Natural killer cell treated with Interleukin-12 subunit alpha and Interleukin-12 subunit beta and Interleukin-15 and Interleukin-18, amount 100 ng/mL, for 72 hours (primary cell): ENCODE measurements at regions not wholly inside any gene's neighbourhood (a gene's known extent, or its start where the extent isn't known, plus 50 kb on each side); places are given as distances from the start of the nearest gene placed in this dataset.

Source experiments
- ATAC-seq, 2 donors: fragments of 150-1000 bp; cut with Tn5 transposase in 1 of 2; sonication (Bioruptor Pico), chemical (Tn5 transposase) in 1 of 2; 2 replicates each; pipeline ENCODE4 v1.10.0; 2021
- DNase-seq: peaks from one replicate; pipeline ENCODE4 v3.0.0; 2022; ENCODE audit warnings: low spot score
- H3K27ac Mint-ChIP-seq, 2 donors: 1 replicate in 1 of 2; 2 replicates in 1 of 2; pipeline ENCODE4 v1.8.0; 2022; ENCODE audit warnings: mixed read lengths in 2 of 2, mild to moderate bottlenecking in 1 of 2, moderate library complexity in 1 of 2
- H3K27me3 Mint-ChIP-seq, 2 donors: 1 replicate in 1 of 2; 2 replicates in 1 of 2; pipeline ENCODE4 v1.8.0; 2022; ENCODE audit warnings: mixed read lengths in 2 of 2
- H3K36me3 Mint-ChIP-seq: one replicate; pipeline ENCODE4 v1.8.0; 2022; ENCODE audit warnings: mixed read lengths
- H3K4me1 Mint-ChIP-seq, 2 donors: 1 replicate in 1 of 2; 2 replicates in 1 of 2; pipeline ENCODE4 v1.8.0; 2022; ENCODE audit warnings: low read depth in 2 of 2, mixed read lengths in 2 of 2, mild to moderate bottlenecking in 1 of 2
- H3K4me3 Mint-ChIP-seq: one replicate; pipeline ENCODE4 v1.8.0; 2022; ENCODE audit warnings: mixed read lengths
- H3K9me3 Mint-ChIP-seq: 2 replicates; pipeline ENCODE4 v1.8.0; 2022; ENCODE audit warnings: mixed read lengths

- DNase-seq (no peak), ATAC-seq (no peak)
- Mint-ChIP-seq H3K9me3 (peaks cover 8% of the 10 kb centered on the region), H3K27me3 (peaks cover 25% of the 10 kb centered on the region in 2 donors), H3K4me1 (no peaks in the 10 kb centered on the region), H3K36me3 (peaks cover 9% of the 10 kb centered on the region), H3K4me3 (no peak overlapping the region), H3K27ac (peak overlapping the region in 1 of 2 donors; percentile 12)
Observed at GRCh38 chr2:65483763-65484162, 51.4 kb upstream of the SPRED2 start.

- H3K27me3 Mint-ChIP-seq = peaks cover 18% of the 10 kb centered on the region in 2 donors
- H3K9me3 Mint-ChIP-seq = peaks cover 1% of the 10 kb centered on the region
- no peaks in the 10 kb centered on the region for H3K4me1 Mint-ChIP-seq
- no peak overlapping the region for H3K27ac Mint-ChIP-seq
- H3K36me3 Mint-ChIP-seq = peaks cover 1% of the 10 kb centered on the region
- DNase-seq = no peak
- no peak for ATAC-seq
- H3K4me3 Mint-ChIP-seq = no peak overlapping the region
Observed at GRCh38 chr2:65482971-65483370, 50.6 kb upstream of the SPRED2 start.
